ENCODE measurements at regions not wholly inside any gene's neighbourhood (a gene's known extent, or its start where the extent isn't known, plus 50 kb on each side); places are given as distances from the start of the nearest gene placed in this dataset.

DNA sequence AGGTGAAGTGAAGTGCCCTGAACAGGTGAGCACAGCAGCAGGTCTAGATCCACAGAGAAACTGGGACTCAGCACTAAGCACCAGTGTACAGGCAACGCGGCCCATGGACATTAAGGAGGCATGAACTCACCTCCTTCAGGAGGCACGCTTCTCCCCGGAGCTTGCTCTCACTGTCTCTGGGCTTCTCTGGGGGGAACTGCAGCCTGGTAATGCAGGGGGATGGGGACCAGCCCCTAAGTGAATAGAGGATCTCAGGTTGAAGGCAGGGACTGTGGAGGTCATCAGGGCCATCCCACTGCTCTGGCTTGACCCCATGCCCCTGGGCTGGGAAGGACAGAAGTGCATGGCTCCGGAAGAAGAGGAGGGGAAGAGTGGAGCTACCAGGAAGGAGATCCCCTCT is 495.6 kb upstream of the B3GAT1 start (continued):
- TF ChIP-seq, protein P1, sequence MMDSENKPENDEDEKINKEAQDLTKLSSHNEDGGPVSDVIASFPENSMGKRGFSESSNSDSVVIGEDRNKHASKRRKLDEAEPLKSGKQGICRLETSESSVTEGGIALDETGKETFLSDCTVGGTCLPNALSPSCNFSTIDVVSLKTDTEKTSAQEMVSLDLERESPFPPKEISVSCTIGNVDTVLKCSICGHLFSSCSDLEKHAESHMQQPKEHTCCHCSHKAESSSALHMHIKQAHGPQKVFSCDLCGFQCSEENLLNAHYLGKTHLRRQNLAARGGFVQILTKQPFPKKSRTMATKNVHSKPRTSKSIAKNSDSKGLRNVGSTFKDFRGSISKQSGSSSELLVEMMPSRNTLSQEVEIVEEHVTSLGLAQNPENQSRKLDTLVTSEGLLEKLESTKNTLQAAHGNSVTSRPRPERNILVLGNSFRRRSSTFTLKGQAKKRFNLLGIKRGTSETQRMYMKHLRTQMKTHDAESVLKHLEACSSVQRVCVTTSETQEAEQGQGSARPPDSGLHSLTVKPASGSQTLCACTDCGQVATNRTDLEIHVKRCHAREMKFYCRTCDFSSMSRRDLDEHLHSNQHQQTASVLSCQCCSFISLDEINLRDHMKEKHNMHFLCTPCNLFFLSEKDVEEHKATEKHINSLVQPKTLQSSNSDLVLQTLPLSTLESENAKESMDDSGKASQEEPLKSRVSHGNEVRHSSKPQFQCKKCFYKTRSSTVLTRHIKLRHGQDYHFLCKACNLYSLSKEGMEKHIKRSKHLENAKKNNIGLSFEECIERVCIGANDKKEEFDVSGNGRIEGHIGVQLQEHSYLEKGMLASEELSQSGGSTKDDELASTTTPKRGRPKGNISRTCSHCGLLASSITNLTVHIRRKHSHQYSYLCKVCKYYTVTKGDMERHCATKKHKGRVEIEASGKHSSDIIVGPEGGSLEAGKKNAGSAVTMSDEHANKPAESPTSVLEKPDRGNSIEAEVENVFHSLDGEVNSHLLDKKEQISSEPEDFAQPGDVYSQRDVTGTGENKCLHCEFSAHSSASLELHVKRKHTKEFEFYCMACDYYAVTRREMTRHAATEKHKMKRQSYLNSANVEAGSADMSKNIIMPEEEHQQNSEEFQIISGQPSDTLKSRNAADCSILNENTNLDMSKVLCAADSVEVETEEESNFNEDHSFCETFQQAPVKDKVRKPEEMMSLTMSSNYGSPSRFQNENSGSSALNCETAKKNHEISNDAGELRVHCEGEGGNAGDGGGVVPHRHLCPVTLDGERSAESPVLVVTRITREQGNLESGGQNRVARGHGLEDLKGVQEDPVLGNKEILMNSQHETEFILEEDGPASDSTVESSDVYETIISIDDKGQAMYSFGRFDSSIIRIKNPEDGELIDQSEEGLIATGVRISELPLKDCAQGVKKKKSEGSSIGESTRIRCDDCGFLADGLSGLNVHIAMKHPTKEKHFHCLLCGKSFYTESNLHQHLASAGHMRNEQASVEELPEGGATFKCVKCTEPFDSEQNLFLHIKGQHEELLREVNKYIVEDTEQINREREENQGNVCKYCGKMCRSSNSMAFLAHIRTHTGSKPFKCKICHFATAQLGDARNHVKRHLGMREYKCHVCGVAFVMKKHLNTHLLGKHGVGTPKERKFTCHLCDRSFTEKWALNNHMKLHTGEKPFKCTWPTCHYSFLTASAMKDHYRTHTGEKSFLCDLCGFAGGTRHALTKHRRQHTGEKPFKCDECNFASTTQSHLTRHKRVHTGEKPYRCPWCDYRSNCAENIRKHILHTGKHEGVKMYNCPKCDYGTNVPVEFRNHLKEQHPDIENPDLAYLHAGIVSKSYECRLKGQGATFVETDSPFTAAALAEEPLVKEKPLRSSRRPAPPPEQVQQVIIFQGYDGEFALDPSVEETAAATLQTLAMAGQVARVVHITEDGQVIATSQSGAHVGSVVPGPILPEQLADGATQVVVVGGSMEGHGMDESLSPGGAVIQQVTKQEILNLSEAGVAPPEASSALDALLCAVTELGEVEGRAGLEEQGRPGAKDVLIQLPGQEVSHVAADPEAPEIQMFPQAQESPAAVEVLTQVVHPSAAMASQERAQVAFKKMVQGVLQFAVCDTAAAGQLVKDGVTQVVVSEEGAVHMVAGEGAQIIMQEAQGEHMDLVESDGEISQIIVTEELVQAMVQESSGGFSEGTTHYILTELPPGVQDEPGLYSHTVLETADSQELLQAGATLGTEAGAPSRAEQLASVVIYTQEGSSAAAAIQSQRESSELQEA (IDR thresholded peaks at IDR 0.05; ENCODE audit: low read depth), result no peak
- TF ChIP-seq NR4A1 (CRISPR knock-in tag; IDR thresholded peaks at IDR 0.05), result no peak
- no peak for TF ChIP-seq NR4A1 (tag; IDR thresholded peaks at IDR 0.05)
- no peak for TF ChIP-seq ARID1B (IDR thresholded peaks at IDR 0.05)
- no peak for TF ChIP-seq ZFP1 (CRISPR knock-in tag; IDR thresholded peaks at IDR 0.05)
- no peak for TF ChIP-seq ZNF263 (CRISPR knock-in tag; IDR thresholded peaks at IDR 0.05; ENCODE audit: borderline replicate concordance)
- TF ChIP-seq, protein P2, sequence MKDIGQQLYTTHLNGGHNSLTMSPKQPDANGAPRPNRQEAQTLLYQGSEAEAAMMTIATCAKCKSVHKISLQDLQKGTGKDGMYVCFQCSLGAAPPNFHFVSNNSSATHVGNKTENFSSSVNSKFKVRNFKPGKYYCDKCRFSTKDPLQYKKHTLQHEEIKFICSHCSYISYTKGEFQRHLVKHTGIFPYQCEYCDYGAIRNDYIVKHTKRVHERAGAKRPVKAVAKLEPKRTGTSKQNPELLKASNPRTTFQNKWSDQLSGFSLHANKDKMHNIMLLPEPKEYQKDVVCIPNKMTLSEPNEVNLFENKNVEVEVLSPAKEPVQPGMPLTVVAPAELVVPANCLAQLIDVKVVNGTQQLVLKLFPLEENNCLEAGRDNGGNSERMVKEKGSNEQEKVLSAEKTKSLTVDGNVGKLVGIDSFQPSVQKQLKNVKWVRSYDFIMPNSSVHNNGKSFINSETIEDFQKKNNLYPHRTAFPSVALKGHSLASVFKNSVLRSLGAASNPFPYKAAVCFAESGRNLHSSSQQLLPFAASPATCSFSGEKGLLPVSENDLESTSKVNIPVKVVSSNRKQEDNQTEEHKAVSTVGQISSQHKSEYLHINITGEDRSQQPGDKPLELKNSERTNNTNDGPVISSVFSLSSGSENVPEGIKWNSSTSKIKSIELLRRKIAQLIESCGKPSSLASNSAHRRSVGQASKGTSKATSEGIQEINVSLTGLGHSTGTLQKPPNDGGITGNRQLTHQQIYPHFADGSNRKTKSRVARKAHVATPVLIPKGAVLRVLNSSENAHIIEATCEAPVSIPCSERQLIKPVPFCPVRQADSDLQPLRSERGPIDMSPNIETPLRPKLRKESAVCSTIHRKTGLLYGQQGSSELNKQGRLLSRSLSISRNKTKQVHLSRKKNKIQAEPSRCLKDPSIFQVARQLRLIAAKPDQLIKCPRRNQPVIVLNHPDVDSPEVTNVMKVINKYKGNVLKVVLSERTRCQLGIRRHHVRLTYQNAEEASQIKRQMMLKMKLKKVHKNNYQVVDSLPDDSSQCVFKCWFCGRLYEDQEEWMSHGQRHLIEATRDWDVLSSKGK (CRISPR knock-in tag; IDR thresholded peaks at IDR 0.05), result no peak
- no peak for TF ChIP-seq KDM2B (CRISPR knock-in tag; IDR thresholded peaks at IDR 0.05)
